Stimulated activated CD4-positive, alpha-beta T cell treated with anti-CD3 and anti-CD28 coated beads, TNF-alpha, amount 100 ng/mL, for 48 hours (primary cell): ENCODE measurements at regions not wholly inside any gene's neighbourhood (a gene's known extent, or its start where the extent isn't known, plus 50 kb on each side); places are given as distances from the start of the nearest gene placed in this dataset.
"Not testable (repeated sequence)": the region's sequence is repeated elsewhere in the genome, so short reads cannot be mapped to it uniquely, and the experiment has no call there.

Experiments
- DNase-seq, 3 donors: peaks; one replicate each; pipeline ENCODE4 v3.0.0-alpha.2; 2020; ENCODE audit warnings: low read depth in 3 of 3

DNA sequence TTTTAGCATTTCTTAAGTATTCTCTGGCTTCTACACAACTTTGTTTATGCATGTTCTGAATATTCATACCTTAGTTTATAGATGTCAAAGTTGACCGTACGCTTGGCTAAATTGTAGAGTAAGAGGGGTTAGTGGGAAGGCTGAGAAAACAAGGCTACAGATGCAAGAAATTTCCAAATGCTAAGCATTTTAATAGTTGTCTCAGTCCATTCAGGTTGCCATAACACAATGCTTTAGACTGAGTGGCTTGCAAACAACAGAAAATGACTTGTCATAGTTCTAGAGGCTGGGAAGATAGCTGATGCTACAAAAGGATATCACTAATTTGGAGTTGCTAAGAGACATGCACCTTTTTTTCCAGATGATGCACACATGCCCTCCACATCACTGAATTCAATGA, 53.0 kb upstream of the C1QTNF3 start:
- not testable (repeated sequence) for DNase-seq

DNA sequence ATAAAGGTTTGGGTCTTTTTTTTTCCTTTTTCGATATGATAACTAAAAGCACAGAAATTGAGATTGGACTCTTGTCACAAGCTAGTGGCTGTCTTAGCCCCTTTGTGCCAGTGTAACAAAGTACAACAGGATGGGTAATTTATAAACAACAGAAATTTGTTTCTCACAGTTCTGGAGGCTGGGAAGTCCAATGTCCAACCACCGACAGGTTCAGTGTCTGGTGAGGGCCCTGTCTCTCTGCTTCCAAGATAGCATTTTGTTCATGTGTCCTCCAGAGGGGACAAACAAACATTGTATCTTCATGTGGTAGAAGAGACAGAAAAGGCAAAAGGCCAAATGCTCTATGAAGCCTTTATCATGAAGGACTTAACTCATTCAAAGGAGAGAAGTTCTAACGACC, 56.9 kb upstream of the C1QTNF3 start:
- DNase-seq, result not testable (repeated sequence)

DNA sequence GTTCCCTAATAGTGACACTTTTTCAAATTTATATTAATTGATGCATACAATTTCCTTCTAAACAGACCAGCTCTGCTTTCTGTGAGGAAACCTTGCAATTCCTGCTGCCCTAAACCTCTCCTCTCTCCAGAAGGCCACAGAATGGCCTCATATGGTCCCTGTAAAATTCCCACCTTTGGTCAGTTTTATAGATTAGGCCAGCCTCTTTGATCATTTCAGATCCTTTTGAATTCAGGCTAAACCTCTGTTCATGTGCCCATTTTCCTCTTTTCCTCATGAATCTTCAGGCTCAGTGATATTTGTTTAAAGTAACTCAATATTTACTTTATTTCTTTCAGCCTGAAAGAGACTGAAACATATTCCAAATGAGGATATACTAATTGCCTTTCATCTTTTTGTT, 58.6 kb upstream of the C1QTNF3 start:
- not testable (repeated sequence) for DNase-seq

DNA sequence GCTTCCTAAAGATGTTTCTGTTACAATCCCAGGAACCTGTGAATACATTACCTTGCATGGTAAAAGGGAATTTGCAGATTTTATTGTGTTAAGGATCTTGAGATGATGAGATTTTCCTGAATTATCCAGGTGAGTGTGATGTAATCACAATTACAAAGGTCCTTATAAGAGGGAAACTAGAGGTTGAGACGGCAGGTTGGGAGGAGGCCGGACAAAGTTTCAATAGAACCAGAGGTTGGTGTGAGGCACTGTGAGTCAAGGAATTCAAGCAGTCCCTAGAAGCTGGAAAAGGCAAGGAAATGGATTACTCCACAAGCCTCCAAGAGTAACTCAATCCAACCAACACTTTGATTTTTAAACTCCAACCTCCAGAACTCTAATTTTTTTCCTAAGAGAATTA, 65.9 kb upstream of the C1QTNF3 start:
- not testable (repeated sequence) for DNase-seq

DNA sequence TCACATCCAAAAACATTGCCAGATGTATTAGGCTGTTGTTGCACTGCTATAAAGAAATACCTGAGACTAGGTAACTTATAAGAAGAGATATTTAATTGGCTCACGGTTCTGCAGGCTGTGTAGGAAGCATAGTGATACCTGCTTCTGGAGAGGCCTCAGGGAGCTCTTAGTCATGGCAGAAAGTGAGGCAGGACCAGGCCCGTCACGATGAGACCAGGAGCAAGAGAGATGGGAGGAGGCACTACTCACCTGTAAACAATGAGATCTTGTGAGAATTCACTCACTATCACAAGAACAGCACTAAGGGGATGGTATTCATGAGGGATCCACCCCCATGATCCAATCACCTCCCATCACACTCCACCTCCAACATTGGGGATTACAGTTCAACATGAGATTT, 81.3 kb upstream of the C1QTNF3 start:
- not testable (repeated sequence) for DNase-seq

DNA sequence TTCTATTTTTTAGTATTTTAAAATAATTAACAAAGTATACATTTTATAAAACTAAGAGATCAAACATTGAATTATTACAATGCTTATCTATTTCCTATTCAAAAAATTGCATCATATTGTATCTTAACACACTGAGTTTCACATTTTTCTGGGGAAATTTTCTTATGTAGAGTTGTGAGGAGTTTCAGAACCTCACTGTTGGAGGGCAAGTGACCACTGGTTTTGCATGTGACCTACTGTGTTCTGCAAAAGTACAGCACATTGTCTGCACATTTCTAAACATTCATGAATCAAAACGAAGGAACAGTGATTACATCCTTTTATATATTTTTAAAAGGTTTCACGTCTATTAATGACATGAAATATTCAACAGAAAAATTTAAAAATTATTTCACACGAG, 82.3 kb upstream of the C1QTNF3 start:
- DNase-seq, result not testable (repeated sequence)

DNA sequence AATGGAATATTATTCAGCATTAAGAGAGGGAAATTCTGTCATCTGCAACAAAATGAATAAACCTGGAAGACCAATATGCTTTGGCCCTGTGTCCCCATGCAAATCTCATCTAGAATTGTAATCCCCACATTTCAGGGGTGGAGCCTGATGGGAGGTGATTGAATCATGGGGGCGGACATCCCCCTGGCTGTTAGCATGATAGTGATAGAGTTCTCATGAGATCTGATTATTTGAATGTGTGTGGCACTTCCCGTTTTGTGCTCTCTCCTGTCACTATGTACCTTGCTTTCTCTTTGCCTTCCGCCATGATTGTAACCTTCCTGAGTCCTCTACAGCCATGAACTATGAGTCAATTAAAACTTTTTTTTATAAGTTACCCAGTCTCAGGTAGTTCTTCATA, 83.7 kb upstream of the C1QTNF3 start:
- not testable (repeated sequence) for DNase-seq

DNA sequence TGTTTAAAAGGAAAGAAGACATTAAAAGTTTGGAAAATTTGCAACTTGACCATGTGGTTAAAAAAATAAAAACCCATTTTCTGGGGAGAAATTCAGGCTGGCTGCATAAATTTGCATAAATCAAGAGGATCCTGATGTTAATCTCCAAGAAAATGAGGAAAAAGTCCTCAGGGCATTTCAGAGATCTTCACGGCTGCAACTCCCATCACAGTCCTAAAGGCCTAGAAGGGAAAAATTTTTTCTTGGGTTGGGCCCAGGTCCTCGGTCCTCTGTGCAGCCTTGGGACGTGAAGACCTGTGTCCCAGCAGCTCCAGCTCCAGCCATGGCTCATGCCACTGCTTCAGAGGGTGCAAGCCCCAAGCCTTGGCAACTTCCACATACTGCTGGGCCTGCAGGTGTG, 84.8 kb upstream of the C1QTNF3 start:
- not testable (repeated sequence) for DNase-seq

DNA sequence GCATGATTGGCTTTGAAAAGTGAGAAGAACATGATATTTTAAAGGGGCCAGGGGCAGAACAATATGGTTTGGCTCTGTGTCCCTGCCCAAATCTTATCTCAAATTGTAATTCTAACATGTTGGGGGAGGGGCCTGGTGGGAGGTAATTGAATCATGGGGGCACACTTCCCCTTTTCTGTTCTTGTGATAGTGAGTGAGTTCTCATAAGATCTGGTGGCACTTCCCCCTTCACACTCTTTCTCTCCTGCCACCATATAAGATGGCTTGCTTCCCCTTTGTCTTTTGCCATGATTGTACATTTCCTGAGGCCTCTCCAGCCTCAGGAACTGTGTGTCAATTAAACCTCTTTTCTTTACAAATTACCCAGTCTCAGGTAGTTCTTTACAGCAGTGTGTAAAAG, 85.9 kb upstream of the C1QTNF3 start:
- not testable (repeated sequence) for DNase-seq

DNA sequence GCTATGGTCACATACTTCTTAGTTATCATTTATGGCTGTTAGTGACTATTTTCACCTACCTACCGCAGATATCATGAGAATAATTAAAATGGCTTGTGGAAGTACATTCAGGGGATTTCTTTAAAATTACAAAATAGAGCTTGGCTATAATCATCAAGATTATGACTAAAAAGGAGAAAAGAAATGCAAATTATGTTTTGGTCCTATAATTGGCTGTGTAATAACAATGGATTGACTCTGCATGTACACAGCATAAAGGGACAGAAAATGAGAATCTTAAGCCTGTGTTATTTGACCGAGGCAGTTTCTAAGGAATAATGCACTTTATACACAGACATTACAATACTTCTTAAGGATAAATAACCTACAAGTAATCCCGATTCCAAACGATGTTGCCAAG, 112.0 kb upstream of the C1QTNF3 start:
- not testable (repeated sequence) for DNase-seq

DNA sequence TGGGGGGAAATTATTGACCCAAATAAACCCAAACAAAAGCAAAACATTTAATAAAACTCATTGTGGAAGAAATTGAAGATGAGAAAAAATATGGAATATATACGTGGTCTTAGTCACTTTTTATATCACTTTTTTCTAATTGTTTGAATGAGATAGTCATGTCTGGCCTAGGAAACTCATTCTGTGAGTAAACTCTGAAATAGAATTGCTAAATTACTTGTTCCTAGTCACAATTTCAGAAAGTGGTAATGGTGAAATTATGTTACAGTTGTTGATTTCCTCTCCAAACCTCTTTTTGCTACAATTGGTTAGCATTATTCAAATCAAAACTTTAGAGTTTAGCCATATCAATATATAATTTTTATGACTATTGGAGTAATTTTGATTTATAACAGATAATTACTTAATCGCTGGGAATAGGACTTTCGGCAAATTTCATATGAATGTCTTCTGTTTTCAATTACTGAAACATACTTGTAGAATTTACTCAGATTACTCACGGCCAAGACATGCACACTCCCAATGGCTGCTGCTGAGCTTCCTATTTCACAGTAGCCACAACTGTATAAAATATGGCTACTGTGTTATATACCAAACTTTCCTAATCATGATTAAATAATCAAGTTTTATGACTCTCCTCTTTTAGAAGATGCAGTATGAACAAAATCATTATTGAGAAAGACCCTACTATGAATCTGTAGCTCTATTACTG, 113.8 kb upstream of the C1QTNF3 start:
- DNase-seq, result not testable (repeated sequence)

DNA sequence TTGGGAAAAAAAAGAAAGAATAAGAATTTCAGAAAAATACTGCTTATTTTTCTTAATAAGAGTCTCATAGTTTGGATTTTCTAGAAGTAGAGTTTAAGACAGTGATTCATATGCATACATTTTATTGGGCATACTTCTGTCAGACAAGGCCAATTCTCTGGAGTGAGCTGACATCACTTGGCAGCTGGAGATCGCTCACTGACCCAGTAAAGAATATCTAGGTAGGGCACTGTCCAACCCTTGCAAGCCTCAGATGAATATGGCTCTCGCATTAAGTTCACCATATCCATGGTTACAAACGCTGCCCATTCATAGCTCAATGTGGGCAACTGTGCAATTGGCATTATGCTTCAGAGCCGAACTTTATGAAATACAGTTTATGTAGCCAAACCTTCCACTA, 117.9 kb upstream of the C1QTNF3 start:
- DNase-seq, result not testable (repeated sequence)

DNA sequence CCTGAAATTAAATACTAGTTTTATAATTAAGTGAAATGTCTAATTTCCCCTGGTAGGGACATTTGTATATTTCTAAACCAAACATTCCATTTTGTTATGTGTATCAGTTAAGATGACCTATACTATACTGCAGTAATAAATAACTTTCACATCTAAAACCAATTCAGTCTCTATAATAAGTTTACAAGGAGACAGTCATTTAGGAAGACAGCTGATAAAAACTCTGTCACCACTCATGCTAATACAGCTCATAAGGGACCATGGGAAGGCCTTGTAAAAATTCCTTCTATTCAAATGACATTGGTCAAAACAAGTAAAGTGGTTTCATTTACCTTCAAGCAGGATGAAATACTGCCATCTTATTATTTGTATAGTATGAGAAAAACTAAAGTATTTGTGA, 128.4 kb upstream of the C1QTNF3 start:
- not testable (repeated sequence) for DNase-seq

DNA sequence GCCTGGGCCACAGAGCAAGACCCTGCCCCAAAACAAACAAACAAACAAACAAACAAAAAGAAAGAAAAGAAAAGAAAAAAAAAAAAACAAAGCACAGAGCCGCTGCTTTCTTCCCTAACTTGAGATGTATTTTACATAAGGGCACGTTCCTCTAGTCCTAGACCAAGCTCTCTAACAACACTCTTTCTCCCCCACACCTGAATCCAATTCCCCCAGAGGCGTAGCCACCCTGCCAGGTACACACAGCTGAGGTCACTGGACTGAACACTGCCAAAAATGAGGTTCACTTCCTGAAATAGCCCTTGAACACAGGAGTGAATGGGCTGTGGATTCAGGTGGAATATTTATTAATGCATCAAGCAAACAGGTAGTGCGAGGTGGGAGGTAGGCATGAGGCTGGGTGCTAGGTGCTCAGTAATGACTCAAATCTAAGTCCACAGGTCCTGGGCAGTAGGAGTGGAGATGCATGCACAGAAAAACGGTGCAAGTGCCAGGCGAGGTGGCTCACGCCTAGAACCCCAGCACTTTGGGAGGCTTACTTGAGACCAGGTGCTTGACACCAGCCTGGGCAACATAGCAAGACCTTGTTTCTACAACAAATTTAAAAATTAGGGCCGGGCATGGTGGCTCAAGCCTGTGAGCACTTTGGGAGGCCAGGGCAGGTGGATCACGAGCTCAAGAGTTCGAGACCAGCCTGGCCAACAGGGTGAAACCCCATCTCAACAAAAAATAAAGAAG, 136.6 kb upstream of the C1QTNF3 start:
- not testable (repeated sequence) for DNase-seq

DNA sequence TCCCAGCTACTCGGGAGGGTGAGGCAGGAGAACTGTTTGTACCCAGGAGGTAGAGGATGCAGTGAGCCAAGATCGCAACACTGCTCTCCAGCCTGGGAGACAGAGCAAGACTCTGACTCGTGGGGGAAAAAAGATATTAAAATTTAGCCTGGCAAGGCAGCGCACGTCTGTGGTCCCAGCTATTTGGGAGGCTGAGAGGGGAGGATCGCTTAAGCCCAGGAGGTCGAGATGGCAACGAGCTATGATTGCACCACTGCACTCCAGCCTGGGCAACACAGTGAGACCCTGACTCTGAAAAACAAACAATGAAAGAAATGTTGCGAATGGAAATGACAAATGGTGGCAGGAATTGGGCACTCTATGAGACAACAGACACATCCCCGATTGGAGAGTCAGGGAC, 137.2 kb upstream of the C1QTNF3 start:
- DNase-seq, result not testable (repeated sequence)

DNA sequence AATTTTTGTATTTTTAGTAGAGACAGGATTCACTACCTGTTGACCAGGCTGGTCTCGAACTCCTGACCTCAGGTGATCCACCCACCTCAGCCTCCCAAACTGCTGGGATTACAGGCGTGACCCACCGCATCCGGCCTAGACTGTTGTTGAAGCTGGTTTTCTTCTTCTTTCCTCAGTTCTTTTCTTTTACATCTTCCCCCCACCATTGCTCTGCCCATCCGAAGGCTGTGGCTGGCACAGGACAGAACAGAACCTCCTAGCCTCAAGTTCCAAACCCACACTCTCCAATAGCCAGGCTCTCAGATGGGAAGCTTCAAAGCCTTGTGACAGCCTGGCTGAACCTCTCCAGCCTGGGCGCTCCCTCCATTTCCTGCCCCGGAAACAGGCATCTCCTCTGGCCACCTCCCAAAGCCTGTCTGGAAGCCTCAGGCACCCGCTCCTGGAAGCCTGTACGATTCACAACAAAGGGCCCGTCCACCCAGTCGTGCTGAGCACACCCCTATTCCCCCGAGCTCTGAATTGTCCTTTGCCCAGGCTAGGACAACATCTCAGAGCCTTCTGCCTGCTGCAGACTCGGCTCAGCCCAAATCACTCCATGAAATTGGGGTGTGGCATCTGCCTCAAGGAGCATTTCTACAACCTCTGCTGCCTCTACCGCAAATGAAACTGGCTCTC, 138.1 kb upstream of the C1QTNF3 start:
- not testable (repeated sequence) for DNase-seq

DNA sequence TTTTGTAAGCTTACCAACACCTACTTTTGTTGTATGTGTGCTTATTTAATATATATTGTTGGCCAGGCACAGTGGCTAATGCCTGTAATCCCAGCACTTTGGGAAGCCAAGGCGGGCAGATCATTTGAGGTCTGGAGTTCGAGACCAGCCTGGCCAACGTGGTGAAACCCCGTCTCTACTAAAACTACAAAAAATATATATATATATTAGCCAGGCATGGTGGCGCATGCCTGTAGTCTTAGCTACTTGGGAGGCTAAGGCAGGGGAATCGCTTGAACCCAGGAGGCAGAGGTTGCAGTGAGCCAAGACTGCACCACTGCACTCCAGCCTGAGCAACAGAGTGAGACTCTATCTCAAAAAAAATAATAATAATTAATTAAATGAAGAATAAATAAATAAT, 142.0 kb upstream of the C1QTNF3 start:
- not testable (repeated sequence) for DNase-seq

DNA sequence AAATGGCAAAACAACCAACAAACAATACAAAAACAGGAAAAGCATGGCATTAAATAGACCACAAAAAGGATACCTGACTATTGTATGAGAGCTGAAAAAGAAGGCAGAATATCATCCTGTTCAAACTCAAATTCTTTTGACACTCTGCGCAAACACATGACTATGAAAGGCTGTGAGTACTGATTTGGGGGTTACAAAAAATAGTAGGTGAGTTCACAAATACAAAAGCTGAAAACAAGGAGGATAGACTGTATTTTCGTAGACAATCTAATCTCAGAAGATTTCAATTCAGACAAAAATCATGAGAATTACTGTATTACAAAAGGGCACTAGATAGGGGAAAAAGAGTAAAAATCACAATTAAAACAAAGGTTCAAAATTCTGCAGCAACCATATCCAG, 142.6 kb upstream of the C1QTNF3 start:
- not testable (repeated sequence) for DNase-seq

DNA sequence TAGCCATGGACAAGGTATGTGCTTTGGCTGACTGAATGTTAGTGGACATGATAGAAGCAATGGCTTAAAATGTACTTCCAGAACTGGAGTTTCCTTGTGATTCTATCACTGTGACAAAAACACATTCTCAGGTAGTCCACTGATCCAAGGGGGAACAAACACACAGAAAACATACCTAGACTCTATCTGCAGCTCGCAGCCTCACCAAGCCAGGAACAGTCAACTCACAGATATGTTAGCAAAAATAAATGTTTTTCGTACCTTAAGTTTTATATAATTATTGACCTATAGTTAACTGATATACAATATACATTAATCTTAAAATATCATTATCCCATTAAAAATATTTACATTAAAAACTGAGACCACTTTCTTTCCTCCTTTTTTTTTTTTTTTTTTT, 143.1 kb upstream of the C1QTNF3 start:
- DNase-seq, result not testable (repeated sequence)

DNA sequence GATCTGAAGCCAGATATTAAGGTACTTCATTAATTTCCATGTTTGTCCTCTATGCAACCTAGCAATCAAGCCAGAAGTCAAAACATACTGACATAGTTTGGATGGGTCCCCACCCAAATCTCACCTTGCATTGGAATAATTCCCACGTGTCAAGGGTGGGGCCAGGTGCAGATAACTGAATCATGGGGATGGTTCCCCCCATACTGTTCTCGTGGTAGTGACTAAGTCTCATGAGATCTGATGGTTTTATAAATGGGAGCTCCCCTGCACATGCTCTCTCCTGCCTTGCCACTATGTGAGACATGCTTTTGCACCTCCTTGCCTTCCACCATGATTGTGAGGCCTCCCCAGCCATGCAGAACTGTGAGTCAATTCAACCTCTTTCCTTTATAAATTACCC, 143.9 kb upstream of the C1QTNF3 start:
- not testable (repeated sequence) for DNase-seq

DNA sequence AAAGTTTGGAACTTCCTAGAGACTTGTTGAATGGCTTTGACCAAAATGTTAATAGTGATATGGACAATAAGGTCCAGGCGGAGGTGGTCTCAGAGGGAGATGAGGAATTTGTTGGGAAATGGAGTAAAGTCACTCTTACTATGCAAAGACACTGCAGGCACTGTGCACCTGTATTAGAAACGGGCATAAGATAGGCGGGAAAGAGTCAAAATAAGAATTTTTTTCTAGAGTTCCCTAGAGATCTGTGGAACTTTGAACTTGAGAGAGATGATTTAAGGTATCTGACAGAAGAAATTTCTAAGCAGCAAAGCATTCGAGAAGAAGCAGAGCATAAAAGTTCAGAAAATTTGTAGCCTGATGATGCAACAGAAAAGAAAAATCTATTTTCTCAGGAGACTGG, 144.4 kb upstream of the C1QTNF3 start:
- DNase-seq, result not testable (repeated sequence)

DNA sequence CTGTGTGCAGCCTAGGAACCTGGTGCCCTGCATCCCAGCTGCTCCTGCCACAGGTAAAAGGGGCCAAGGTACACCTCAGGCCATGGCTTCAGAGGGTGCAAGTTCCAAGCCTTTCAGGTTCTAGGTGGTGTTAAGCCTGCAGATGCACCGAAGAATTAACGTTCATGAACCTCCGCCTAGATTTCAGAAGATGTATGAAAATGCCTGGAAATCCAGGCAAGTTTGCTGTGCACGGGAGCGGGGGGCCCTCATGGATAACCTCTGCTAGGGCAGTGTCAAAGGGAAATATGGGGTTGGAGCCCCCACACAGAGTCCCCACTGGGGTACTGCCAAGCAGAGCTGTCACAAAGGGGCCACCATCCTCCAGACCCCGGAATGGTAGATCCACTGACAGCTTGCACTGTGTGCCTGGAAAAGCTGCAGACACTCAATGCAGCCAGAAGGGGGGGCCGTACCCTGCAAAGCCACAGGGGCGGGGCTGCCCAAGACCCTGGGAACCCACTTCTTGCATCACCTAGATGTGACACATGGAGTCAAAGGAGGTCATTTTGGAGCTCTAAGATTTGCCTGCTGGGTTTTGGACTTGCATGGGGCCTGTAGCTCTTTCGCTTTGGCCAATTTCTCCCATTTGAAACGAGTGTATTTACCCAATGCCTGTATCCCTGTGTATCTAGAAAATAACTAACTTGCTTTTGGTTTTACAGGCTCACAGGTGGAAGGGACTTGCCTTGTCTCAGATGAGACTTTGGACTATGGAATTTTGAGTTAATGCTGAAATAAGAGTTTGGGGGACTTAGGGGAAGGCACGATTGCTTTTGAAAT, 145.2 kb upstream of the C1QTNF3 start:
- DNase-seq, result peak; percentile 33 to 72 (median 60)
